MV-4-11 (cell line): ENCODE measurements at regions not wholly inside any gene's neighbourhood (a gene's known extent, or its start where the extent isn't known, plus 50 kb on each side); places are given as distances from the start of the nearest gene placed in this dataset.
"Not testable (repeated sequence)": the region's sequence is repeated elsewhere in the genome, so short reads cannot be mapped to it uniquely, and the experiment has no call there.

Experiments
- DNase-seq: peaks from one replicate; lab custom pipeline; 2025; lab: John Stamatoyannopoulos, UW

- DNase-seq = no peak
Measured at GRCh38 chr11:50247309-50247874, 214.7 kb downstream of the OR4C45 start.

- DNase-seq = no peak
Measured at GRCh38 chr11:50267851-50268250, 235.2 kb downstream of the OR4C45 start.

GRCh38 chr11:50275133-50275532 is 242.5 kb downstream of the OR4C45 start:
- no peak for DNase-seq

- no peak for DNase-seq
Measured at GRCh38 chr11:50278756-50279155, 246.1 kb downstream of the OR4C45 start.

GRCh38 chr11:50298182-50298988 is 265.7 kb downstream of the OR4C45 start:
- DNase-seq = no peak

GRCh38 chr11:50330723-50331122 is 298.0 kb downstream of the OR4C45 start:
- DNase-seq = not testable (repeated sequence)

- DNase-seq = no peak
Measured at GRCh38 chr11:50333861-50334260, 301.2 kb downstream of the OR4C45 start.

GRCh38 chr11:50337432-50337831 is 304.8 kb downstream of the OR4C45 start:
- not testable (repeated sequence) for DNase-seq

- DNase-seq = not testable (repeated sequence)
Measured at GRCh38 chr11:50348018-50348417, 315.3 kb downstream of the OR4C45 start.

GRCh38 chr11:50379484-50379883 is 346.8 kb downstream of the OR4C45 start:
- DNase-seq = no peak

GRCh38 chr11:50394017-50394416 is 361.3 kb downstream of the OR4C45 start:
- no peak for DNase-seq

- no peak for DNase-seq
Measured at GRCh38 chr11:50412832-50413231, 380.2 kb downstream of the OR4C45 start.

GRCh38 chr11:50423208-50423607 is 390.5 kb downstream of the OR4C45 start:
- DNase-seq = no peak
